IgD-negative memory B cell (primary cell): ENCODE measurements at regions not wholly inside any gene's neighbourhood (a gene's known extent, or its start where the extent isn't known, plus 50 kb on each side); places are given as distances from the start of the nearest gene placed in this dataset.
A peak's percentile ranks its signal among the peaks of the same experiment; 100 is the strongest.
"Not testable (repeated sequence)": the region's sequence is repeated elsewhere in the genome, so short reads cannot be mapped to it uniquely, and the experiment has no call there.

Experiments
- H3K27ac Mint-ChIP-seq, 3 donors: one replicate each; pipeline ENCODE4 v1.8.0; 2020 to 2022; ENCODE audit warnings: mild to moderate bottlenecking in 3 of 3, mixed read lengths in 3 of 3, moderate library complexity in 1 of 3
- H3K27me3 Mint-ChIP-seq: one replicate; pipeline ENCODE4 v1.8.0; 2021; ENCODE audit warnings: mixed read lengths
- H3K36me3 Mint-ChIP-seq: one replicate; pipeline ENCODE4 v1.8.0; 2020; ENCODE audit warnings: mild to moderate bottlenecking, mixed read lengths
- H3K4me1 Mint-ChIP-seq, 3 donors: one replicate each; pipeline ENCODE4 v1.8.0; 2020 to 2022; ENCODE audit warnings: mixed read lengths in 3 of 3, mild to moderate bottlenecking in 1 of 3
- H3K4me3 Mint-ChIP-seq, 4 donors: one replicate each; pipeline ENCODE4 v1.8.0; 2020 to 2022; ENCODE audit warnings: mild to moderate bottlenecking in 4 of 4, mixed read lengths in 4 of 4, moderate library complexity in 3 of 4
- H3K9me3 Mint-ChIP-seq, 3 donors: one replicate each; pipeline ENCODE4 v1.8.0; 2020 to 2021; ENCODE audit warnings: mixed read lengths in 3 of 3, mild to moderate bottlenecking in 1 of 3

GRCh38 chr16:88302666-88303065 is 80.1 kb upstream of the ZNF469 start:
- H3K27me3 Mint-ChIP-seq: peaks cover 1% of the 10 kb centered on the region

GRCh38 chr16:88303405-88303804 is 79.4 kb upstream of the ZNF469 start:
- Mint-ChIP-seq H3K4me3 (peak overlapping the region in 2 of 4 donors; percentile 31 to 60), H3K27me3 (no peaks in the 10 kb centered on the region), H3K27ac (no peak overlapping the region)

More at GRCh38 chr16:88302666-88303065, 80.1 kb upstream of the ZNF469 start:
- Mint-ChIP-seq H3K4me3 (no peak overlapping the region), H3K27ac (no peak overlapping the region), H3K36me3 (peaks cover 3% of the 10 kb centered on the region), H3K4me1 (peaks cover 0 to 2% (median 0%) of the 10 kb centered on the region in 3 donors), H3K9me3 (peaks cover 0 to 4% (median 1%) of the 10 kb centered on the region in 3 donors)

DNA sequence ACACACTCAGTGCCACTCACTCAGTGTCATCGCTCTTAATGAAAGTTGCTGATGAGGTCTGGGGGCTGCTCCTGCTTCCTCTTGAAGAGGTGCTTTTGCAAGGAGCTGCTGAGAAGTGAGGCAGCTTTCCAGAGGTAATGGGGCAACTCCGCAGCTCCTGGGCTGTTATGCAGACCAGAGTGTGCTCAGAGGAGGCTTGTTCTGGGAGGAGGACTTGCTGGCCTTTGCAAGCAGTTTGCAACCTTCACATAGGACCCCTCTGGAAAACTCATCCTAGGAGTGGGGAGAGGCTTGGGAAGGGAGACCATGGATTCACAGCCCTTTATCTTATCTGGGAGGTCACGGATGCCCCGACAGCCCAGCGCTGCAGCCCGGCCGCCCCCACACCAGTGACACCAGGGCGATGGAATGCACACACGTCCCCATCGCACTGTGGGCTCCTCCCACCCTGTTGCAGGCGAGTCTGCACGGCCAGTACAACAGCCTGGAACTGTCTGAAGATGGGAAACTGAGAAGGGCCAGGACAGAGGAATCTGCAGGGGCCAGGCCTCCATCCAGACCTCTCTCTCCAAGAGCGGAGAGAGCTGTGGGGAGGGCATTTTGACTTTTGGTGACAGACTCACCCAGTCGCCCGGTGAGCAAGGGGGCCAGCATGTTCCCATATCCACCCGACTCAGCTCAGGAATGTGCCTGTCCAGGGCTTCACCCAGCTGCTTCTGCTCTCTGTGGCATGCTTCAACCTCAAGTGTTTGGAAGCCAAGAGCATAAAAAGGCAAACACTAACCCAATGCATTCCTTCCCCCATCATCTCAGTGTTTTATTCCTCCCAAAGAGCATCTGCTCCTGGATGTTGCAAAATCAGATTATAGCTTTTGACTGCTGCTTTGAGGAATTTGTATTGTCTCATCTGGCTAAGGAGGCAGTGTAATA is 78.6 kb upstream of the ZNF469 start:
- H3K4me3 Mint-ChIP-seq: no peak overlapping the region
- peaks cover 0 to 2% (median 0%) of the 10 kb centered on the region in 3 donors for H3K4me1 Mint-ChIP-seq
- peaks cover 3% of the 10 kb centered on the region for H3K36me3 Mint-ChIP-seq
- peaks cover 0 to 4% (median 1%) of the 10 kb centered on the region in 3 donors for H3K9me3 Mint-ChIP-seq
- no peak overlapping the region for H3K27ac Mint-ChIP-seq
- H3K27me3 Mint-ChIP-seq: peaks cover 3% of the 10 kb centered on the region

More at GRCh38 chr16:88303405-88303804, 79.4 kb upstream of the ZNF469 start:
- peaks cover 0 to 2% (median 0%) of the 10 kb centered on the region in 3 donors for H3K4me1 Mint-ChIP-seq
- H3K9me3 Mint-ChIP-seq: peaks cover 0 to 4% (median 1%) of the 10 kb centered on the region in 3 donors
- H3K36me3 Mint-ChIP-seq: peaks cover 3% of the 10 kb centered on the region

- H3K9me3 Mint-ChIP-seq: peaks cover 0 to 4% (median 1%) of the 10 kb centered on the region in 3 donors
- H3K27ac Mint-ChIP-seq: no peak overlapping the region
- H3K4me3 Mint-ChIP-seq: no peak overlapping the region
- peaks cover 3% of the 10 kb centered on the region for H3K36me3 Mint-ChIP-seq
- H3K4me1 Mint-ChIP-seq: peaks cover 0 to 2% (median 0%) of the 10 kb centered on the region in 3 donors
- H3K27me3 Mint-ChIP-seq: peaks cover 3% of the 10 kb centered on the region
Observed at GRCh38 chr16:88305176-88305575, 77.6 kb upstream of the ZNF469 start.

- H3K4me3 Mint-ChIP-seq: no peak overlapping the region
- peaks cover 0 to 4% (median 1%) of the 10 kb centered on the region in 3 donors for H3K9me3 Mint-ChIP-seq
- H3K27ac Mint-ChIP-seq: no peak overlapping the region
- H3K27me3 Mint-ChIP-seq: peaks cover 5% of the 10 kb centered on the region
- peaks cover 3% of the 10 kb centered on the region for H3K36me3 Mint-ChIP-seq
- H3K4me1 Mint-ChIP-seq: peaks cover 0 to 2% (median 0%) of the 10 kb centered on the region in 3 donors
Observed at GRCh38 chr16:88306411-88306810, 76.3 kb upstream of the ZNF469 start.

- peaks cover 0 to 2% (median 0%) of the 10 kb centered on the region in 3 donors for H3K4me1 Mint-ChIP-seq
- no peak overlapping the region for H3K27ac Mint-ChIP-seq
- H3K27me3 Mint-ChIP-seq: peaks cover 5% of the 10 kb centered on the region
- peaks cover 4 to 5% (median 4%) of the 10 kb centered on the region in 3 donors for H3K9me3 Mint-ChIP-seq
- peaks cover 3% of the 10 kb centered on the region for H3K36me3 Mint-ChIP-seq
- no peak overlapping the region for H3K4me3 Mint-ChIP-seq
Observed at GRCh38 chr16:88306860-88307545, 75.8 kb upstream of the ZNF469 start.

- peaks cover 4 to 12% (median 8%) of the 10 kb centered on the region in 3 donors for H3K9me3 Mint-ChIP-seq
- H3K36me3 Mint-ChIP-seq: peaks cover 3% of the 10 kb centered on the region
- no peak overlapping the region for H3K4me3 Mint-ChIP-seq
- no peak overlapping the region for H3K27ac Mint-ChIP-seq
- peaks cover 9% of the 10 kb centered on the region for H3K27me3 Mint-ChIP-seq
- peaks cover 0 to 2% (median 0%) of the 10 kb centered on the region in 3 donors for H3K4me1 Mint-ChIP-seq
Observed at GRCh38 chr16:88308441-88309173, 74.2 kb upstream of the ZNF469 start.

DNA sequence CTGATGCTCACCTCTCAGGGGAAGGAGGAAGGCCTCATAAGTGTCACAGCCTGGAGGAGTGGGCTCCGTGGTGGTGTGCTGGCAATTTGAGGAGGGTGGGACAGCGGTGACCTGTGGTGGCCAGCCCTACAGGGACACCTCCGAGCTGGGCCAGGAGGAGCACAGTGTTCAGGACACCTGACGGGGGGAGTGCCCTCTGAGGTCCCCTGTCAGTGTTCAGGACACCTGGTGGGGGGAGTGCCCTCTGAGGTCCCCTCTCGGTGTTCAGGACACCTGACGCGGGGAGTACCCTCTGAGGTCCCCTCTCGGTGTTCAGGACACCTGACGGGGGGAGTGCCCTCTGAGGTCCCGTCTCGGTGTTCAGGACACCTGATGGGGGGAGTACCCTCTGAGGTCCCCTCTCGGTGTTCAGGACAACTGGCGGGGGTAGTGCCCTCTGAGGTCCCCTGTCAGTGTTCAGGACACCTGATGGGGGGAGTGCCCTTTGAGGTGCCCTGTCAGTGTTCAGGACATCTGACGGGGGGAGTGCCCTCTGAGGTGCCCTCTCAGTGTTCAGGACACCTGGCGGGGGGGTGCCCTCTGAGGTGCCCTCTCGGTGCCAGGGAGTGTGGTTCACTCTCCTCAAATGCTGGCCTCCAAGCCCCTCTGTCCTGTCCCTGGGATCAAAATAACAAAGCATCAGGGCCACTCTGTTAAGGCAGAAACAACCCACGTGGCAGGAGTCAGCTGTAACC is 73.4 kb upstream of the ZNF469 start:
- peaks cover 0 to 2% (median 0%) of the 10 kb centered on the region in 3 donors for H3K4me1 Mint-ChIP-seq
- peaks cover 3% of the 10 kb centered on the region for H3K36me3 Mint-ChIP-seq
- H3K4me3 Mint-ChIP-seq: no peak overlapping the region
- H3K27me3 Mint-ChIP-seq: peaks cover 9% of the 10 kb centered on the region
- H3K9me3 Mint-ChIP-seq: peaks cover 4 to 12% (median 8%) of the 10 kb centered on the region in 3 donors
- no peak overlapping the region for H3K27ac Mint-ChIP-seq

DNA sequence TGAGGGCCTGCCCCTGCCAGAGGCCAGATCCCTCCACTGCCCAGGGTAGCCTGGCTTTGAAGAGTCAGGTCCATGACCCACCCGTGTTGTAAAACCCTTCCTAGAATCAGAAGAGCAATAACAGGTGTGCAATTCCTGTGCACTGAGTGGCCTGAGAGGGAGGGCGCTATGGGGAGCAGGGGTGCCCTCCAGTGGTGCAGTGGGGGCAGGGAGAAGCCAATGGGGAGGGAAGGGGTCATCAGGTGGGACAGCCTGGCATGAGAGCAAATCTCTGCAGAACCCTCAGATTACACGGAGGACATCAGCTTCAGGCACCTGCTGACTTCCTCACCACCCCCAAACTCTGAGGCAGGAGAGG is 72.9 kb upstream of the ZNF469 start:
- Mint-ChIP-seq H3K27me3 (peaks cover 9% of the 10 kb centered on the region), H3K27ac (no peak overlapping the region), H3K4me1 (peaks cover 0 to 2% (median 0%) of the 10 kb centered on the region in 3 donors), H3K4me3 (no peak overlapping the region), H3K9me3 (peaks cover 4 to 12% (median 8%) of the 10 kb centered on the region in 3 donors), H3K36me3 (peaks cover 3% of the 10 kb centered on the region)

- no peaks in the 10 kb centered on the region for H3K36me3 Mint-ChIP-seq
- no peak overlapping the region for H3K27ac Mint-ChIP-seq
- H3K9me3 Mint-ChIP-seq: peaks cover 2 to 12% (median 5%) of the 10 kb centered on the region in 3 donors
- H3K27me3 Mint-ChIP-seq: peaks cover 9% of the 10 kb centered on the region
- no peak overlapping the region for H3K4me3 Mint-ChIP-seq
- no peaks in the 10 kb centered on the region for H3K4me1 Mint-ChIP-seq
Observed at GRCh38 chr16:88310796-88311605, 71.8 kb upstream of the ZNF469 start.

GRCh38 chr16:88311860-88312259 is 70.9 kb upstream of the ZNF469 start:
- not testable (repeated sequence) for H3K27me3 Mint-ChIP-seq, H3K4me1 Mint-ChIP-seq, H3K36me3 Mint-ChIP-seq, H3K4me3 Mint-ChIP-seq, H3K27ac Mint-ChIP-seq
- peaks cover 2 to 12% (median 5%) of the 10 kb centered on the region in 3 donors for H3K9me3 Mint-ChIP-seq

GRCh38 chr16:88312732-88313131 is 70.0 kb upstream of the ZNF469 start:
- Mint-ChIP-seq H3K4me1 (peaks cover 0 to under 1% (median 0%) of the 10 kb centered on the region in 3 donors), H3K27ac (no peak overlapping the region), H3K36me3 (no peaks in the 10 kb centered on the region), H3K27me3 (peaks cover 16% of the 10 kb centered on the region), H3K4me3 (no peak overlapping the region), H3K9me3 (peaks cover 2 to 12% (median 5%) of the 10 kb centered on the region in 3 donors)

DNA sequence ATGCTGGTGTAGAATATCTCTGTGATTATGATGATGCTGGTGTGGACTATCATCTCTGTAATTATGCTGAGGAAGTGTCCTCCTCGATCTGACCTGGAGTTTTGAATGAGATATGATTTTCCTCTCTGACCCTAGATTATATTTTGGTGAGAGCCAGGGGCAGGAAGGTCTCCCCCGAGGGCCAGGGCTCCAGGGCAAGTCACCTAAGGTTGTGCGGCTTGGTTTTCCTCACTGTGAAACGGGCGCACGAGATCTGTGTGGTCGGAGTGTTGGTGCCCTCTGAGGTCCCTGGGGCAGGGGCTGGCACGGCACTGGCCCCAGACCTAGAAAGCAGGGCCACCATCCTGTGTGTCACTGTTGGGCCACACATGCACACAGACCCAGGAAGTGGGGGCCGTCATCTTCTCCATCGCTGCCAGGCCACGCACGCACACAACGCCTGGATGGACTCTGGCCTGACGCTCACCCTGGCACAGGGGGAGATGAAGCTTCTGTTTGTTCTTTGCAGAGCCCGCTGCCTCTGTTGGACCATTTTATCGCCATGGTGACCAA is 67.7 kb upstream of the ZNF469 start:
- Mint-ChIP-seq H3K4me3 (no peak overlapping the region), H3K27me3 (peaks cover 20% of the 10 kb centered on the region), H3K9me3 (peaks cover 2 to 12% (median 5%) of the 10 kb centered on the region in 3 donors), H3K27ac (no peak overlapping the region), H3K4me1 (peaks cover 0 to 1% (median 0%) of the 10 kb centered on the region in 3 donors), H3K36me3 (no peaks in the 10 kb centered on the region)
